NB4 (cell line): ENCODE measurements at regions not wholly inside any gene's neighbourhood (a gene's known extent, or its start where the extent isn't known, plus 50 kb on each side); places are given as distances from the start of the nearest gene placed in this dataset.

Source experiments
- CTCF ChIP-seq: IDR thresholded peaks from one replicate; pipeline ENCODE4 v1.5.1; 2012; ENCODE audit warnings: low read depth, low read length
- POLR2A ChIP-seq: IDR thresholded peaks from 2 replicates; pipeline ENCODE4 v1.6.1; 2011; ENCODE audit warnings: mild to moderate bottlenecking; ENCODE audit not compliant: insufficient read length; ENCODE audit errors: extremely low read depth
- TF ChIP-seq, protein P1 (sequence below): IDR thresholded peaks from 2 replicates; pipeline ENCODE4 v1.6.1; 2011; ENCODE audit warnings: low read depth, low read length

DNA sequence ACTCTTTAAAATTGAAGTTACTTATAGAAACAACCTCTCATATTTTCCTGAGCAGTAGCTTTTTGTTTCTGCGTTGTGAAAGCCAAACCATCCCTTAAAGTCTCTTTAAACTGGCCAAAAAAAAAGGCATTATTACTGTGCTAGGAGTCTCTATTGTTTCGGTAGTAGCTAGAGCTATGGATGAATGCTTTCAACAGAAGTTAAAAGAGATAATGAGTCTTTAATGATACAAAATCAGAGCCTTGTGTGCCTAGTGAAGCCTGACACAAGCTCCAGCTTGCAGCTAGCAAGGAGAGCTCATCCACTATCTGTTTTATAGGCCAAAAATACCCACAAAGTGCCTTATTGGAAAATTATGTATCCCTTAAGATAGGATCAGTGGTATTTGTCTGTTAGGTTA, 360.4 kb upstream of the CDIN1 start:
- TF ChIP-seq, protein P1, sequence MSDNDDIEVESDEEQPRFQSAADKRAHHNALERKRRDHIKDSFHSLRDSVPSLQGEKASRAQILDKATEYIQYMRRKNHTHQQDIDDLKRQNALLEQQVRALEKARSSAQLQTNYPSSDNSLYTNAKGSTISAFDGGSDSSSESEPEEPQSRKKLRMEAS = no peak
- no peak for TF ChIP-seq CTCF
- no peak for TF ChIP-seq POLR2A
